GM18520 (cell line): ENCODE measurements at regions not wholly inside any gene's neighbourhood (a gene's known extent, or its start where the extent isn't known, plus 50 kb on each side); places are given as distances from the start of the nearest gene placed in this dataset.
"Not testable (repeated sequence)": the region's sequence is repeated elsewhere in the genome, so short reads cannot be mapped to it uniquely, and the experiment has no call there.

ENCODE experiments used
- ATAC-seq: cut with Tn5 transposase; IDR thresholded peaks from one replicate; pipeline ENCODE4 v1.9.1; 2021; ENCODE audit not compliant: unreplicated experiment

- ATAC-seq, result no peak
Observed at GRCh38 chr13:71382285-71382684, 484.7 kb downstream of the DACH1 start.

- no peak for ATAC-seq
Observed at GRCh38 chr13:71380191-71380590, 486.8 kb downstream of the DACH1 start.

GRCh38 chr13:71378961-71379905, 487.8 kb downstream of the DACH1 start:
- no peak for ATAC-seq

GRCh38 chr13:71374471-71375049, 492.4 kb downstream of the DACH1 start:
- ATAC-seq, result no peak

GRCh38 chr13:71368336-71368735, 498.7 kb downstream of the DACH1 start:
- no peak for ATAC-seq

GRCh38 chr13:71360041-71360440, 507.0 kb downstream of the DACH1 start:
- no peak for ATAC-seq

- no peak for ATAC-seq
Observed at GRCh38 chr13:71359641-71360040, 507.4 kb downstream of the DACH1 start.

- ATAC-seq, result no peak
Observed at GRCh38 chr13:71358218-71358617, 508.8 kb downstream of the DACH1 start.

- ATAC-seq, result no peak
Observed at GRCh38 chr13:71355010-71355409, 512.0 kb downstream of the DACH1 start.

GRCh38 chr13:71350886-71351285, 516.1 kb downstream of the DACH1 start:
- no peak for ATAC-seq

- not testable (repeated sequence) for ATAC-seq
Observed at GRCh38 chr13:71345856-71346255, 521.1 kb downstream of the DACH1 start.

- ATAC-seq, result no peak
Observed at GRCh38 chr13:71339736-71340135, 527.3 kb downstream of the DACH1 start.

- ATAC-seq, result no peak
Observed at GRCh38 chr13:71339005-71339404, 528.0 kb downstream of the DACH1 start.

- ATAC-seq, result no peak
Observed at GRCh38 chr13:71338070-71338469, 528.9 kb downstream of the DACH1 start.

GRCh38 chr13:71327266-71327665, 539.7 kb downstream of the DACH1 start:
- no peak for ATAC-seq

GRCh38 chr13:71325556-71325955, 541.4 kb downstream of the DACH1 start:
- no peak for ATAC-seq

- ATAC-seq, result no peak
Observed at GRCh38 chr13:71323266-71323665, 543.7 kb downstream of the DACH1 start.

- no peak for ATAC-seq
Observed at GRCh38 chr13:71320452-71320851, 546.6 kb downstream of the DACH1 start.

- ATAC-seq, result no peak
Observed at GRCh38 chr13:71316792-71317363, 550.1 kb downstream of the DACH1 start.

GRCh38 chr13:71312923-71313322, 554.1 kb downstream of the DACH1 start:
- no peak for ATAC-seq

- ATAC-seq, result no peak
Observed at GRCh38 chr13:71309905-71310304, 557.1 kb downstream of the DACH1 start.

GRCh38 chr13:71306821-71307220, 560.2 kb downstream of the DACH1 start:
- ATAC-seq, result no peak
